ENCODE measurements at regions not wholly inside any gene's neighbourhood (a gene's known extent, or its start where the extent isn't known, plus 50 kb on each side); places are given as distances from the start of the nearest gene placed in this dataset.
A peak's percentile ranks its signal among the peaks of the same experiment; 100 is the strongest.
"Not testable (repeated sequence)": the region's sequence is repeated elsewhere in the genome, so short reads cannot be mapped to it uniquely, and the experiment has no call there.

- no peak for DNase-seq
Measured at GRCh38 chr7:115789901-115790300, 240.7 kb downstream of the TFEC start.

GRCh38 chr7:115789473-115789872, 241.1 kb downstream of the TFEC start:
- DNase-seq, result not testable (repeated sequence)

GRCh38 chr7:115782696-115783490, 247.7 kb downstream of the TFEC start:
- peak; percentile 50 for DNase-seq

- no peak for DNase-seq
Measured at GRCh38 chr7:115779561-115779960, 251.0 kb downstream of the TFEC start.

- no peak for DNase-seq
Measured at GRCh38 chr7:115775981-115776380, 254.6 kb downstream of the TFEC start.

- DNase-seq, result no peak
Measured at GRCh38 chr7:115763347-115763746, 267.2 kb downstream of the TFEC start.

- DNase-seq, result no peak
Measured at GRCh38 chr7:115758025-115758424, 272.5 kb downstream of the TFEC start.

GRCh38 chr7:115754226-115754625, 276.3 kb downstream of the TFEC start:
- no peak for DNase-seq

GRCh38 chr7:115749924-115750323, 280.6 kb downstream of the TFEC start:
- no peak for DNase-seq

- DNase-seq, result peak; percentile 19
Measured at GRCh38 chr7:115748123-115748738, 282.3 kb downstream of the TFEC start.

GRCh38 chr7:115747174-115747573, 283.4 kb downstream of the TFEC start:
- no peak for DNase-seq

- no peak for DNase-seq
Measured at GRCh38 chr7:115740043-115740442, 290.5 kb downstream of the TFEC start.

- peak; percentile 51 for DNase-seq
Measured at GRCh38 chr7:115734641-115735040, 295.9 kb downstream of the TFEC start.

- no peak for DNase-seq
Measured at GRCh38 chr7:115731796-115732471, 298.6 kb downstream of the TFEC start.

- no peak for DNase-seq
Measured at GRCh38 chr7:115728518-115728917, 302.0 kb downstream of the TFEC start.

- DNase-seq, result no peak
Measured at GRCh38 chr7:115724400-115725056, 306.0 kb downstream of the TFEC start.

- DNase-seq, result no peak
Measured at GRCh38 chr7:115722302-115722977, 308.1 kb downstream of the TFEC start.

- DNase-seq, result no peak
Measured at GRCh38 chr7:115721293-115722217, 309.0 kb downstream of the TFEC start.

GRCh38 chr7:115719963-115720362, 310.6 kb downstream of the TFEC start:
- no peak for DNase-seq

- DNase-seq, result no peak
Measured at GRCh38 chr7:115709664-115710063, 320.9 kb downstream of the TFEC start.

- no peak for DNase-seq
Measured at GRCh38 chr7:115708013-115708341, 322.6 kb downstream of the TFEC start.
